GM23338 (cell line): ENCODE measurements at regions not wholly inside any gene's neighbourhood (a gene's known extent, or its start where the extent isn't known, plus 50 kb on each side); places are given as distances from the start of the nearest gene placed in this dataset.

ENCODE experiments used
- ATAC-seq: fragments of 200-7000 bp; cut with Tn5 transposase; 3 replicates; pipeline ENCODE4 v1.9.1; 2020
- DNase-seq: peaks from one replicate; pipeline ENCODE4 v3.0.0-alpha.2; 2015; ENCODE audit warnings: low spot score
- H2AFZ ChIP-seq: fragments of 200-600 bp; sonication (generic); 2 replicates; pipeline ENCODE4 v1.8.0; 2016; ENCODE audit warnings: antibody characterized with exemption, mild to moderate bottlenecking, moderate library complexity
- H3F3A ChIP-seq: fragments of 200-600 bp; sonication (generic); replicated peaks from 2 replicates; pipeline ENCODE4 v1.8.0; 2017; ENCODE audit warnings: antibody characterized with exemption, mixed run types, low read depth
- H3K27ac ChIP-seq: fragments of 200-600 bp; sonication (generic); 2 replicates; pipeline ENCODE4 v1.6.1; 2016; ENCODE audit warnings: low read depth
- H3K27me3 ChIP-seq: fragments of 200-600 bp; sonication (generic); 2 replicates; pipeline ENCODE4 v1.8.0; 2016; ENCODE audit warnings: mild to moderate bottlenecking, mixed run types, moderate library complexity; ENCODE audit not compliant: insufficient read depth
- H3K36me3 ChIP-seq: fragments of 200-600 bp; sonication (generic); 2 replicates; pipeline ENCODE4 v1.8.0; 2016; ENCODE audit warnings: mild to moderate bottlenecking; ENCODE audit not compliant: insufficient read depth
- H3K4me1 ChIP-seq: fragments of 200-600 bp; sonication (generic); 2 replicates; pipeline ENCODE4 v1.8.0; 2016; ENCODE audit warnings: mild to moderate bottlenecking, moderate library complexity; ENCODE audit not compliant: insufficient read depth
- H3K4me2 ChIP-seq: fragments of 200-600 bp; sonication (generic); 2 replicates; pipeline ENCODE4 v1.7.1; 2017; ENCODE audit warnings: mixed run types
- H3K4me3 ChIP-seq: fragments of 200-600 bp; sonication (generic); 2 replicates; pipeline ENCODE4 v1.6.1; 2016; ENCODE audit warnings: mixed run types
- H3K79me2 ChIP-seq: fragments of 200-600 bp; sonication (generic); replicated peaks from 2 replicates; pipeline ENCODE4 v1.8.0; 2017; ENCODE audit warnings: mild to moderate bottlenecking; ENCODE audit not compliant: insufficient read depth
- H3K9me2 ChIP-seq: fragments of 200-600 bp; sonication (generic); 2 replicates; pipeline ENCODE4 v1.8.0; 2017; ENCODE audit not compliant: insufficient read depth
- H4K20me1 ChIP-seq: fragments of 200-600 bp; sonication (generic); replicated peaks from 2 replicates; pipeline ENCODE4 v1.8.0; 2017; ENCODE audit warnings: mild to moderate bottlenecking; ENCODE audit not compliant: insufficient read depth
- H3K27ac Mint-ChIP-seq: 2 replicates; pipeline ENCODE4 v1.8.0; 2020; ENCODE audit warnings: inconsistent platforms, mild to moderate bottlenecking, moderate library complexity, mixed read lengths
- H3K27me3 Mint-ChIP-seq: 3 replicates; pipeline ENCODE4 v1.8.0; 2022; ENCODE audit warnings: low read depth, mild to moderate bottlenecking, moderate library complexity, mixed read lengths, inconsistent platforms; ENCODE audit not compliant: insufficient read depth, poor library complexity
- H3K36me3 Mint-ChIP-seq: 3 replicates; pipeline ENCODE4 v1.8.0; 2021; ENCODE audit warnings: low read depth, mild to moderate bottlenecking, inconsistent platforms, moderate library complexity, mixed read lengths
- H3K4me1 Mint-ChIP-seq: 3 replicates; pipeline ENCODE4 v1.8.0; 2020; ENCODE audit warnings: mild to moderate bottlenecking, inconsistent platforms, mixed read lengths
- H3K4me3 Mint-ChIP-seq: 3 replicates; pipeline ENCODE4 v1.8.0; 2021; ENCODE audit warnings: moderate library complexity, mild to moderate bottlenecking, inconsistent platforms, mixed read lengths
- H3K9me3 Mint-ChIP-seq: 3 replicates; pipeline ENCODE4 v1.8.0; 2020; ENCODE audit warnings: moderate library complexity, mild to moderate bottlenecking, inconsistent platforms, mixed read lengths
- EZH2 ChIP-seq: fragments of 200-600 bp; sonication (generic); IDR thresholded peaks from one replicate; pipeline ENCODE4 v1.8.0; 2017; ENCODE audit warnings: antibody characterized with exemption, mild to moderate bottlenecking, low read depth; ENCODE audit not compliant: unreplicated experiment
- EZH2phosphoT487 ChIP-seq: fragments of 200-600 bp; sonication (generic); IDR thresholded peaks from one replicate; pipeline ENCODE4 v1.8.1; 2018; ENCODE audit warnings: antibody characterized with exemption; ENCODE audit not compliant: unreplicated experiment
- JUNB ChIP-seq: IDR thresholded peaks from one replicate; pipeline ENCODE4 v1.6.1; 2016; ENCODE audit warnings: antibody characterized with exemption; ENCODE audit not compliant: unreplicated experiment
- NANOG ChIP-seq: IDR thresholded peaks from 2 replicates; pipeline ENCODE4 v1.6.1; 2016; ENCODE audit warnings: antibody characterized with exemption, borderline replicate concordance
- POLR2AphosphoS5 ChIP-seq: IDR thresholded peaks from 2 replicates; pipeline ENCODE4 v1.6.1; 2016; ENCODE audit warnings: antibody characterized with exemption, low read depth
- STAT1 ChIP-seq: IDR thresholded peaks from one replicate; pipeline ENCODE4 v1.6.1; 2016; ENCODE audit warnings: antibody characterized with exemption; ENCODE audit not compliant: unreplicated experiment
- ZNF331 ChIP-seq: fragments of 250-450 bp; sonication (Bioruptor Pico); IDR thresholded peaks from 2 replicates; pipeline ENCODE4 v1.5.0; 2020; ENCODE audit warnings: low read depth, mild to moderate bottlenecking, moderate library complexity
- ZNF462 ChIP-seq: fragments of 250-450 bp; sonication (Bioruptor Pico); IDR thresholded peaks from 2 replicates; pipeline ENCODE4 v1.5.0; 2020; ENCODE audit warnings: mild to moderate bottlenecking, moderate library complexity
- TF ChIP-seq, protein P1 (sequence below): IDR thresholded peaks from 2 replicates; pipeline ENCODE4 v1.6.1; 2016; ENCODE audit warnings: antibody characterized with exemption

DNA sequence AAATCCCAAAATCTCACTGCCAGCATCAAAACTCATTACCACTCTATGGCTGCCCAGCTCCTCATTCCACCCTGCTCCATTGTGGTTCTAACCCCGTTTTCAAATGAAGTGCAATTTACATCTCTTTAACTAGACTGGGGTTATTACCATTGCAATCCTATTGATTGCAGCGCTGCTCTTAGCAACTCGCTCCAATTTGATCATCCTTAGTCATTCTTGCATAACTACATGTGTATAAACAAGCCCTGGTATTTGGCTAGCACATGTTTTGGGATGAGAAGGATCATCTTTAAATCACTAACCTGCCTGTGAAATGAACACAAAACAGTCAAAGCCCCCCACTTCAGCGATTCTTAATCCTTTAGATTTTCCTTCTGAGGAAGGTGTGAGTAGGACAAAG is 340.1 kb upstream of the PPARGC1A start (continued):
- TF ChIP-seq, protein P1, sequence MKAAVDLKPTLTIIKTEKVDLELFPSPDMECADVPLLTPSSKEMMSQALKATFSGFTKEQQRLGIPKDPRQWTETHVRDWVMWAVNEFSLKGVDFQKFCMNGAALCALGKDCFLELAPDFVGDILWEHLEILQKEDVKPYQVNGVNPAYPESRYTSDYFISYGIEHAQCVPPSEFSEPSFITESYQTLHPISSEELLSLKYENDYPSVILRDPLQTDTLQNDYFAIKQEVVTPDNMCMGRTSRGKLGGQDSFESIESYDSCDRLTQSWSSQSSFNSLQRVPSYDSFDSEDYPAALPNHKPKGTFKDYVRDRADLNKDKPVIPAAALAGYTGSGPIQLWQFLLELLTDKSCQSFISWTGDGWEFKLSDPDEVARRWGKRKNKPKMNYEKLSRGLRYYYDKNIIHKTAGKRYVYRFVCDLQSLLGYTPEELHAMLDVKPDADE = no peak
- TF ChIP-seq EZH2 = no peak
- no peak for TF ChIP-seq ZNF462 (CRISPR knock-in tag)
- TF ChIP-seq EZH2phosphoT487 = no peak
- TF ChIP-seq STAT1 = no peak

GRCh38 chr4:24228692-24229091 is 338.8 kb upstream of the PPARGC1A start:
- Mint-ChIP-seq H3K27me3 (peaks cover 7% of the 10 kb centered on the region), H3K27ac (no peak overlapping the region), H3K9me3 (no peaks in the 10 kb centered on the region), H3K36me3 (no peaks in the 10 kb centered on the region), H3K4me1 (peaks cover 17% of the 10 kb centered on the region), H3K4me3 (no peak overlapping the region)
- Histone ChIP-seq H2AFZ (no peak overlapping the region), H3K4me3 (no peak overlapping the region), H3K9me2 (0 out of 2 replicates have a peak, but pooled peaks cover 12% of the 10 kb centered on the region), H3F3A (0 out of 2 replicates have a peak, but pooled peaks cover 2% of the 10 kb centered on the region), H3K27ac (no peak overlapping the region), H4K20me1 (no peaks in the 10 kb centered on the region), H3K27me3 (no peaks in the 10 kb centered on the region), H3K4me2 (no peak overlapping the region), H3K79me2 (no peaks in the 10 kb centered on the region), H3K36me3 (no peaks in the 10 kb centered on the region), H3K4me1 (peaks cover 14% of the 10 kb centered on the region; the same call in 1 of the 2 replicates)
- DNase-seq (no peak), ATAC-seq (no peak)
- TF ChIP-seq ZNF331 (CRISPR knock-in tag) = no peak
- TF ChIP-seq EZH2 = no peak
- TF ChIP-seq EZH2phosphoT487 = no peak
- no peak for TF ChIP-seq NANOG
- no peak for TF ChIP-seq ZNF462 (CRISPR knock-in tag)
- no peak for TF ChIP-seq POLR2AphosphoS5
- no peak for TF ChIP-seq STAT1
- TF ChIP-seq JUNB = no peak
